Kidney epithelial cell (primary cell): ENCODE measurements at regions not wholly inside any gene's neighbourhood (a gene's known extent, or its start where the extent isn't known, plus 50 kb on each side); places are given as distances from the start of the nearest gene placed in this dataset.

Experiments used
- DNase-seq: peaks from one replicate; pipeline ENCODE4 v3.0.0-alpha.2; 2010; ENCODE audit warnings: low read depth
- H3K27me3 ChIP-seq: 2 replicates; pipeline ENCODE4 v1.6.0; 2011; ENCODE audit warnings: low read length; ENCODE audit not compliant: control insufficient read depth, insufficient read depth
- H3K36me3 ChIP-seq: 2 replicates; pipeline ENCODE4 v1.5.1; 2011; ENCODE audit warnings: low read length; ENCODE audit not compliant: control insufficient read depth, insufficient read depth
- H3K4me3 ChIP-seq: 2 replicates; pipeline ENCODE4 v1.5.1; 2011; ENCODE audit warnings: low read depth, mild to moderate bottlenecking, control low read depth, low read length
- TF ChIP-seq, protein P1 (sequence below): IDR thresholded peaks from 2 replicates; pipeline ENCODE4 v1.5.1; 2011; ENCODE audit warnings: mild to moderate bottlenecking, moderate library complexity, low read length, control low read depth, inconsistent platforms; ENCODE audit not compliant: insufficient read depth, poor library complexity, severe bottlenecking

- TF ChIP-seq, protein P1, sequence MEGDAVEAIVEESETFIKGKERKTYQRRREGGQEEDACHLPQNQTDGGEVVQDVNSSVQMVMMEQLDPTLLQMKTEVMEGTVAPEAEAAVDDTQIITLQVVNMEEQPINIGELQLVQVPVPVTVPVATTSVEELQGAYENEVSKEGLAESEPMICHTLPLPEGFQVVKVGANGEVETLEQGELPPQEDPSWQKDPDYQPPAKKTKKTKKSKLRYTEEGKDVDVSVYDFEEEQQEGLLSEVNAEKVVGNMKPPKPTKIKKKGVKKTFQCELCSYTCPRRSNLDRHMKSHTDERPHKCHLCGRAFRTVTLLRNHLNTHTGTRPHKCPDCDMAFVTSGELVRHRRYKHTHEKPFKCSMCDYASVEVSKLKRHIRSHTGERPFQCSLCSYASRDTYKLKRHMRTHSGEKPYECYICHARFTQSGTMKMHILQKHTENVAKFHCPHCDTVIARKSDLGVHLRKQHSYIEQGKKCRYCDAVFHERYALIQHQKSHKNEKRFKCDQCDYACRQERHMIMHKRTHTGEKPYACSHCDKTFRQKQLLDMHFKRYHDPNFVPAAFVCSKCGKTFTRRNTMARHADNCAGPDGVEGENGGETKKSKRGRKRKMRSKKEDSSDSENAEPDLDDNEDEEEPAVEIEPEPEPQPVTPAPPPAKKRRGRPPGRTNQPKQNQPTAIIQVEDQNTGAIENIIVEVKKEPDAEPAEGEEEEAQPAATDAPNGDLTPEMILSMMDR: no peak
- no peaks in the 10 kb centered on the region for H3K27me3 ChIP-seq
- no peak for DNase-seq
- H3K4me3 ChIP-seq: no peak overlapping the region
- H3K36me3 ChIP-seq: no peaks in the 10 kb centered on the region
These were observed 1448.9 kb upstream of the CDH6 start for GRCh38 chr5:29744618-29745017.

DNA sequence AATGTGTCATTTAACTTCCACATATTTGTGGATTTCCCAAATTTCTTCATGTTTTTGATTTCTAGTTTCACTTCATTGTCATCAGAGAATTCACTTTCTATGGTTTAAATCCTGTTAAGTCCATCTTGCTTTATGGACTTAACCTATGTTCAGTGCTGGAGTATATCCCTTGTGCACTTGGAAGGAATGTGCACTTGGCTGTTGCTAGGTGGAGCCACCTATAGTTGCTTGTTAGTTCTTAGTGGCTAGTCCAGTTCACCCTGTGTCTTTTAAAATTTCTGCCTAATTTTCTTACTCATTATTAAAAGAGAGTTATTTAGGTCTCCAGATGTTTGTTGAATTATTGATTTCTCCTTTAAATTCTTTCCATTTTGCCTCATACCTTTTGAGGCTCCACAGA lies 1472.5 kb upstream of the CDH6 start:
- TF ChIP-seq, protein P1: no peak
- Histone ChIP-seq H3K27me3 (no peaks in the 10 kb centered on the region), H3K4me3 (no peak overlapping the region), H3K36me3 (no peaks in the 10 kb centered on the region)
- DNase-seq: no peak

DNA sequence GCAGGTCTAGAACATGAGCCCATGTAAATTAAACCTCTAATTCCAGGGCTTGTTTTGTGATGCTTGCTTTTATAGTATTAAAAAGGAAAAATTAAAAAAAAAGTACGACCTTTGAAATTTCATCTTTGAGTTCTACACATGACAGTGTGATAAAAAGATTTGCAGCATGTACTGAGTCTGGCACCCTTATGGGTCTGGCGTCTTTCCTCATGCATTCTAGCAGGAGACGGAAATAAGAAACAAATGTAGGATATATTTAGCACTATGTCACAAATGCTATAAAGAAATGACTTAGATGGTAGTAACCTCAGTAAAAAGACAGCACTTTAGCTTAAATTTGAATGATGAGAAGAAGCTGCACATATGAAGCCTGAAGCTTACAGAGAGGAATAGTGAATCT lies 1474.3 kb upstream of the CDH6 start:
- Histone ChIP-seq H3K4me3 (no peak overlapping the region), H3K36me3 (no peaks in the 10 kb centered on the region), H3K27me3 (no peaks in the 10 kb centered on the region)
- no peak for DNase-seq
- TF ChIP-seq, protein P1: no peak

- DNase-seq: no peak
- H3K27me3 ChIP-seq: no peaks in the 10 kb centered on the region
- no peak overlapping the region for H3K4me3 ChIP-seq
- no peaks in the 10 kb centered on the region for H3K36me3 ChIP-seq
- TF ChIP-seq, protein P1: no peak
These were observed 1478.3 kb upstream of the CDH6 start for GRCh38 chr5:29715167-29715566.

DNA sequence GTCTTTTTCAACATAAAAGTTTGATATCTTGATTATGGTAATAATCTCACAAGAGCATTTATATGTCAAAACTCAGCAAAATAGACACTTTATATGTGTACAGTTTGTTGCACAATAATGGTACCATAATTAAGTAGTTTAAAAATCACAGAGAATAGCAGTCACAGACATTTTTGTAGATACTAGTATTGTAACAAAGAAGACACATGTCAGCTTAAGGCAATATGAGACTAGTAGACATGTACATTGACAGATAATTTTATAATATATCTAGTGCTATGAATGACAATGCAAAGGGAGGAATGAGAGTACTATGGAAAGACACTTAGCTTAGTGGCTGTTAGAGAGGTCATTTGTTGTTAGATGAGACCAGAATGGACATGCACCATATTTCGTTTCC lies 1490.6 kb upstream of the CDH6 start:
- Histone ChIP-seq H3K27me3 (no peaks in the 10 kb centered on the region), H3K4me3 (no peak overlapping the region), H3K36me3 (no peaks in the 10 kb centered on the region)
- no peak for DNase-seq
- TF ChIP-seq, protein P1: no peak

DNA sequence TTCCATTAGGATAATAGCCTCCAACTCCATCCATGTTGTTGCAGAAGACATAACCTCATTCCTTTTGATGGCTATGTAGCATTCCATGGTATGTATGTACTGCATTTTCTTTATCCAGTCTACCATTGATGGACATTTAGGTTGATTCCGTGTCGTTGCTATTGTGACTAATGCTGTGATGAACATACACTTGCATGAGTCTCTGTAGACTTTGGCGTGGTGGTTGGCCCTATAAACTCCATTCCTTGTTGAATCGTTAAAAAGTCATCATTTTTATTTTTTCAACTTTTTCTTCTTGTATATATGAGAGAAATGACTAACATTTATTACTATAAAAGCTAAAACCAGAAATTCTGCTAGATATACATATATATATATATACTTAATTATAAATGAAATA lies 1491.9 kb upstream of the CDH6 start:
- DNase-seq: no peak
- Histone ChIP-seq H3K4me3 (no peak overlapping the region), H3K36me3 (no peaks in the 10 kb centered on the region), H3K27me3 (no peaks in the 10 kb centered on the region)
- TF ChIP-seq, protein P1: no peak
